NB4 (cell line): ENCODE measurements at regions not wholly inside any gene's neighbourhood (a gene's known extent, or its start where the extent isn't known, plus 50 kb on each side); places are given as distances from the start of the nearest gene placed in this dataset.

Experiments used
- CTCF ChIP-seq: IDR thresholded peaks from one replicate; pipeline ENCODE4 v1.5.1; 2012; ENCODE audit warnings: low read depth, low read length
- POLR2A ChIP-seq: IDR thresholded peaks from 2 replicates; pipeline ENCODE4 v1.6.1; 2011; ENCODE audit warnings: mild to moderate bottlenecking; ENCODE audit not compliant: insufficient read length; ENCODE audit errors: extremely low read depth

DNA sequence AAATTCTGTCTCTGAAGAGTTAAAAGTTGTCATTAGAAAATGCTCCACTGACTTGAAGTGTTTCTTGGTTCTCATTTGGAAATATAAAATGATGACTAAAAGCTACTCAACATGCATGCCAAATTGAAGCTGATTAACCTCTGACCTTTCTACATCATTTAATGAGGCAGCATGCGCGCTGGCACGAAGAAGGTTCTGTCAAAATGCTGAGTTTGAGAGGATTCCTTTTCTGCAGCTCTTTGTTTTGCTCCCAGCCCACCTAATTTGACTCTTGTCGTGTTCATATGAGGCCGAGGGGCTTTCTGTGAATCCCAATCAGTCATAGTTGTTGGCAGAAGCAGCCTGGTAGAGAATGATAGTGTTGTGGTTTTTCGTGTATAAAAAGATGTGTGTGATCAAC, 153.4 kb downstream of the BRMS1L start:
- TF ChIP-seq CTCF (no peak), POLR2A (no peak)
